Cardiac fibroblast (primary cell): ENCODE measurements at regions not wholly inside any gene's neighbourhood (a gene's known extent, or its start where the extent isn't known, plus 50 kb on each side); places are given as distances from the start of the nearest gene placed in this dataset.

Experiments used
- DNase-seq, 2 donors: peaks; one replicate each; pipeline versions ENCODE4 v3.0.0 to v3.0.0-alpha.2; 2010; ENCODE audit warnings: low read depth in 2 of 2
- H3K4me3 ChIP-seq, 2 donors: replicated peaks in 1 of 2; 1 replicate in 1 of 2; 2 replicates in 1 of 2; pipeline ENCODE4 v1.5.1; 2011; ENCODE audit warnings: low read depth in 2 of 2, low read length in 2 of 2, mild to moderate bottlenecking in 2 of 2, moderate library complexity in 1 of 2
- TF ChIP-seq, protein P1 (sequence below): IDR thresholded peaks from one replicate; pipeline ENCODE4 v1.5.1; 2011; ENCODE audit warnings: low read depth, mild to moderate bottlenecking, low read length, inconsistent platforms

DNA sequence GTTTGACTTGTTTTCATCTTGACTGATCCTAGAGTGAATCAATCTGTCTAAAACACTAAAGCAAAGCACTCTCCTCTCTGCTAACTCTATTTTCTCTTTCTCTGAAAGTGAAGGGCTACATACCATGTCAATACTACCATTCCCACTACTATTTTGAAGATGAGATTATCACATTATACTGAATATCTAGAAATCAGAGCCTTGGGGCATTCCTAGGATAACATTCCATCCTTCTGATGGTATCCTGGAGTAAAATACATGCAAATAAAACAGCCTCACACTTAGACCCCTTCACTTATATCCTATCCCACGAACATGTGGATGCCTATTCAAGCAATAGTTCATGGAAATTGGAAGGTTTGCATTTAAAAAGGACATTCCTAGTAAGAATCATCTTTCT, 309.3 kb upstream of the ACTBL2 start:
- TF ChIP-seq, protein P1, sequence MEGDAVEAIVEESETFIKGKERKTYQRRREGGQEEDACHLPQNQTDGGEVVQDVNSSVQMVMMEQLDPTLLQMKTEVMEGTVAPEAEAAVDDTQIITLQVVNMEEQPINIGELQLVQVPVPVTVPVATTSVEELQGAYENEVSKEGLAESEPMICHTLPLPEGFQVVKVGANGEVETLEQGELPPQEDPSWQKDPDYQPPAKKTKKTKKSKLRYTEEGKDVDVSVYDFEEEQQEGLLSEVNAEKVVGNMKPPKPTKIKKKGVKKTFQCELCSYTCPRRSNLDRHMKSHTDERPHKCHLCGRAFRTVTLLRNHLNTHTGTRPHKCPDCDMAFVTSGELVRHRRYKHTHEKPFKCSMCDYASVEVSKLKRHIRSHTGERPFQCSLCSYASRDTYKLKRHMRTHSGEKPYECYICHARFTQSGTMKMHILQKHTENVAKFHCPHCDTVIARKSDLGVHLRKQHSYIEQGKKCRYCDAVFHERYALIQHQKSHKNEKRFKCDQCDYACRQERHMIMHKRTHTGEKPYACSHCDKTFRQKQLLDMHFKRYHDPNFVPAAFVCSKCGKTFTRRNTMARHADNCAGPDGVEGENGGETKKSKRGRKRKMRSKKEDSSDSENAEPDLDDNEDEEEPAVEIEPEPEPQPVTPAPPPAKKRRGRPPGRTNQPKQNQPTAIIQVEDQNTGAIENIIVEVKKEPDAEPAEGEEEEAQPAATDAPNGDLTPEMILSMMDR = no peak
- no peak overlapping the region for H3K4me3 ChIP-seq

DNA sequence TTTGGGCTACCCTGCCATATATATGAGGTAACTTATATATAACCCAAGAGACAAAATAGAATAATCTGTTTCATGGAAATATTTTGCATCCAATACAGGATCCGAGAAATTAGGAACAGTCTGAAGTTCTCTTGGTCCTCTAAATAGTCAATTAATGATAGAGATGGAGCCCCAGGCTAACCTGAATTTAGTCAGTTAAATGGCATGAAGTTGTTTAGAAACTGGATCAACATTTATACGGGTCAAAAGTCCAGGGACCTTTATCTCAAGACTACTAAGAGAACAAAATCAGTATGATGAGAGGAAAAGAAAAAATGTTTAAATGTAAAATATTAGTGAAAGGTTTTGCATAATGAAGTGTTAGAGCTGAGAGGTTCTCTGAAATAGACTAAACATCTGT, 303.3 kb upstream of the ACTBL2 start:
- no peak overlapping the region for H3K4me3 ChIP-seq
- no peak for DNase-seq
- TF ChIP-seq, protein P1 = no peak

More for the DNA sequence above, 309.3 kb upstream of the ACTBL2 start:
- no peak for DNase-seq

DNA sequence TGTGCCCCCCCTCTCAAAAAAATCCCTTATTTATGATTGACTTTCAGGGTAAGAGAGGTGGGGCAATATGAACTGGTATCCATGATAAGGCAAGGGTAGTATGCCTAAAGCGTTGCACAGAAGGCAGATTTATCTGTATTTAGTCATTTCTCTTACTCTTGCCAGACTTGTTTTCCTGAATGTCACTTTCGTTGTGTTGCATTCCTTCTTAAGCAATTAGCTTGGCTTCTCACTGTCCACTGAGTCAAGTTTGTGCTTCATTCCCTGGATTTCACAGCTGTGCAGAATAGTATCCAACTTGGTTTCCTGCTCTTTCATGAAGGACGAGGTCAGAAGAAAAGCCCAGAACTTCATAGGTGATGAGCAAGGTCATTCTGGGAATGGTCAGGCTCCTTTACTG, 301.5 kb upstream of the ACTBL2 start:
- TF ChIP-seq, protein P1 = no peak
- DNase-seq = peak; percentile 30 to 48
- H3K4me3 ChIP-seq = no peak overlapping the region

DNA sequence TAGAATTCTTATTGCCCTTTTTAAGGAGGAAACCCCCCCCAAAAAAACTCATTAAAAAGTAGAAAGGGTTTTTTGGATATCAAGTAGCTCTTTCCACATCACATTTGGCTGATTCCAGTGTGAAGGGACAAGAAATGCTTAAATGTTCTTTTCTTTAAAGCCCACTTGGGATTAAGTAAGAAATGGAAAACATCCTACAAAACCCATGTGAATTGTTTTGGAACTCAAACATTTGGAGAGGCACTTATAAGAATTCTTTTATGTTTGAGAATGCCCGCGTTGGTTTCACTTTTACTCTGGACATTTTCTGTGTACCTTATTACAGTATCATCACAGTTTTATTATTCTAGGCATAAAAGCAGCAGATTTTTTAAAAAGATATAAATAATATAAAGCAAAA, 301.1 kb upstream of the ACTBL2 start:
- no peak overlapping the region for H3K4me3 ChIP-seq
- DNase-seq = peak; percentile 24
- TF ChIP-seq, protein P1 = no peak

DNA sequence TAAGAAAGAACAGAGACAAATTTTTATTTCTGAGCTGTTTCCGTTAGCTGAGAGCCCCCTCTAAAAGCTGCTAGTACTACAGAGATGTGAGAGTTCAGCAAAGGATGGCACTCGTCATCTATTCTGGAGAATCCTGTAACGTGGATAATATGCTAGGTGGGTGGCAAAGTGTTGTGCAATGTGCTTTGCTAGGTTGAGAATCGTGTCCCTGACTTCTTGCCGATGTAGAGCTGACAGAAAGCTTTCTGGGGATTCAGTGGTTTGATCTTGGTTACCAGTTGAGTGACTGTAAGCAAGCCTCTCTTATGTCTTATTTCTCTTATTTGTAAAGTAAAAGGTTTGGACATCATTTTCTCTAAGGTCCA, 298.3 kb upstream of the ACTBL2 start:
- DNase-seq = no peak
- H3K4me3 ChIP-seq = no peak overlapping the region
- TF ChIP-seq, protein P1 = no peak

DNA sequence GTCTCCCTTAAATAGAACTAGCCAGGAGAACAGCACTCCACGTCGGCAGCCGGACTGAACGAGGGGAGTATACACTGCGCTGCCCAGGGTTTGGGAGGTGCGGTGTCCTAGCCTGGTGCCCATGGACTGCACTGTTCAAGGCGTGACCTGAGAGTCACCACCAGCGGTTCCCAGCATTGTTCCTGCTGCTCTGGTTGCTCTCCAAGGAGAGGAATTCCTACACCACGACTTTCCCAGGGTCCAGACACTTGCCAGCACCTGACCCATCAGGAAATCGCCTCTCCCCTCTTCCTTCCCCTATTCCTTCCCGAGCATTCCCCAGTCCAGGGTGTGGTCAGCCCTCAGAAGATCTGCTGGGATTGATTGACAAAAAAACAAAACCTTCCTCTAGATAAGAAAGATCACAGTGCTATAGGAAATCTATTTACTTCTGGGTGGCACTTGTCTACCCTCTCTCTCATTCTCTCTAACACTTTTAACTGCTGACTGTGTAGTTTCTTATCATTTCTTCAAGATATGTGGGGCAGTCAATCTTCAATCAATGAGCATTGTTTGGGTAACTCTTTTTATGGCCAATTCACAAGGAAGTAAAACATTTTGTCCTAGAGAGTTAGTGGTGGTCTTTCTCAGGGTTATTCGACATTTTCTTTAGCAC, 297.8 kb upstream of the ACTBL2 start:
- peak in 1 of 2 donors; percentile 12 for DNase-seq
- no peak overlapping the region for H3K4me3 ChIP-seq
- TF ChIP-seq, protein P1 = no peak
